GM19240 (cell line): ENCODE measurements at regions not wholly inside any gene's neighbourhood (a gene's known extent, or its start where the extent isn't known, plus 50 kb on each side); places are given as distances from the start of the nearest gene placed in this dataset.

ENCODE experiments used
- DNase-seq: peaks from one replicate; pipeline ENCODE4 v3.0.0; 2011; ENCODE audit warnings: low spot score; ENCODE audit not compliant: insufficient read length

DNA sequence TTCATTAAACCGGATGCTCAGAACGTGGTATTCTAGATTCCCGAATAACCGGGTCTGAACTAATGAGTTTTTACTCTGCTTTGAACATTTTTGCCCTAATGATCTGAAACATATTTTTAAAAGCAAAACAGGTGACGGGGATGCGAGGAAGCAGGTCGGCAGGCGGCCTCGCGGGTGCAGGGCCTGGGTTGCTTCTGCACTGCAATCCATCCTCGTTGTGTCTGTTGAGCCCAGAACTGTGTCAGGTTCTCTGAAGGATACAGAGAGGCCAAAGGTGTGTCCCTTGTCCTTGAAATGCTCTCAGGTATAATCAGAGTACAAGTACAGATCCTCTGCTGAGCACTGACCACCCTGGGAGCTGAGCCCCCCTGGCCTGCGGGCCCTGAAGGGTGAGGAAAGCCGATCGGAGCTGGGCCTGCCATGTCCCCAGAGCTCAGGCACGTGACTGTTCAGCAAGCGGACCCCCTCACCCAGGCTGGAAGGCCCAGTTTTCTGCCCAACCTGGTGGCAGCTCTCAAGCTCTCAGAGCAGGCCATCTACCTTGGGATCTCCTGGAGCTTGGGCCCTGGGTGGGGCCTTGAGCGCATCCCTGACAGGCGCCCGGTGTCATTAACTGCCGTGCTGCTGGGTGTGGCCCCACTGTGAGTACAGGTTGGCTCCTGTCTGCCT, 151.8 kb downstream of the OLFM1 start:
- DNase-seq = no peak

DNA sequence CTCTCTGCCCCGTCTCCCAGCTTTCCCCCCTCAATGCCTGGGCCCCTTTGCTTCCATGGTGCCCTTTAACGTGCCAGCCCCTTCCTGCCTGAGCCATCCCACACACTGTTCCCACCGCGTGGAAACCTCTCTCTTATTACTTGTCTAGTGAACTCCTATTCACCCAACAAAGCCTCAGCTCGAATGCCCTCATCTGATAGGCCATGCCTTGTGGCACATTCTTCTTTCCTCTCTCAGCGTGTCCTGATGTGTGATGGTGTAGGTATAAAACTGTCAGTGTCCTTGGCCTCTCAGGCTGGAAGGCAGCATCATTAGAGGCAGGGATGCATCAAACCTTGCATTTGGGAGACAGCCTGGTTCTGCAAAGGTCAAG, 152.3 kb downstream of the OLFM1 start:
- no peak for DNase-seq

GRCh38 chr9:135240222-135240621, 152.8 kb downstream of the OLFM1 start:
- no peak for DNase-seq

DNA sequence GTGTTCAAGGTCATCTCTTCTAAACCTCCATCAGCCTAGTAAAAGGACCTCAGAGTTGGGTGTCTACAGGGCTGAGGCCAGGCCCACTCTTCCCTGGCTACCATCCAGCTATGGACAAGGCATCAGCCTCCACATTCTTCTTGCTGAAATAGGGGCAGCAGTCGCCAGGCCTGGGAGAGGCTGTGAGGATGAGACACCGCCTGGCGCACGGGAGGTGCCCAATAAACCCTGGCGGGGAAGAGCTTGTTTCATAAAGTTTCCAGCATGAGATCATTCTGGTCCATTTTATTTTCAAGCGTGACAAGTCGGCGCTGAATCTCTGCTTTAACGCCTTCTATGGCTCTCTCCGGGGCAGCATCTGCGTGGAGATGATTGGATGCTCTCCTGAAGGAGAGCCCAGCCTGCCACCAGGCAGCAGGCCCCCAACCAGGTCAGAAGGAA, 153.4 kb downstream of the OLFM1 start:
- DNase-seq = no peak

DNA sequence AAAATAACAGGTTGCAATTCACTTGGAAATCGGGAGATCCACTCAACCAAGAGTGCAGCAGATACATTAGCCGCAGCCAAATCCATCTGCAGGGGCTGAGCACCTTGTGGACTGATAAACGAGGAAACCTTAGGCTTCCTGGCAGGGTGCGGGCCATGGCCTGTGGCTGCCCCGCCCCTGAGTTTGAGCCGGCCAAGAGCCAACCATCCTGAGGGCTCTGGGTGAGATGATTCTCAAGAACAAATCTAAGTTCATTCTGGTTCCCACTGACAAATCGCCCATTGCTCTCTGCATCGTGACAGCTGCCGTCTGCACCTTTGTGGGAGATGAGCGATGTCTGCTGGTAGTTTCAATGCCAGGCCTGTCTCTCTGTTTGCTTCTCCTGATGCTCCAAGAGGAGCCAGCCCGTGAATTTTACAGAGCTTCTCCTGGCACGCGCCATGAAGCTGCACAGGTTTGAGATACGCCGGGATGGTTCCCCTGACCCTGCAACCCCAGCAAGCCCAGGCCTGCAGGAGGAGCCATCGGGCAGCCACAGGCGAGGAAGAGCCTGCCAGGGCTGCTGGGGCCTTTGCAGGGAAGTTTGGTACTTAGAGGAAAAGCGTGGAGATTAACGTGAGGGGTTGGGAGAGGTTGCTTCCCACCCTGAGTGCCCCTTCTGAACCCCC, 154.0 kb downstream of the OLFM1 start:
- no peak for DNase-seq

DNA sequence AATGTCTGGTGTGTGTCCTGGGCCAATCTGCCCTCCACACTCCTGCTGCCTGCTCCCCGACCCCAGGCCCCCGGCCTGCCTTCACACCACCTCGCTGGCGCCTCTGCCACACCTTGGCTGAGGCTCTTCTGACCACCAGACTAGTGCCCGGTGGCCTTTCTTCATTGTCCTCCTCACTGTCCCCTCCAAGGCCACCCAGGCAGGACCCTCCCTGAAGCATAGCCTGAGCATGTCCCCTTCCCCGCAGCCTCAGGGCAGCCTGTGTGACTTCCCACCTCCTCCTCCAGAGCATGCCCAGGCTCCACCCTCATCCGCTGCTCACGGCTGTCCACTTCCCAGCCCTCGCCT, 154.6 kb downstream of the OLFM1 start:
- no peak for DNase-seq

- no peak for DNase-seq
Observed at GRCh38 chr9:135242406-135242805, 154.9 kb downstream of the OLFM1 start.

DNA sequence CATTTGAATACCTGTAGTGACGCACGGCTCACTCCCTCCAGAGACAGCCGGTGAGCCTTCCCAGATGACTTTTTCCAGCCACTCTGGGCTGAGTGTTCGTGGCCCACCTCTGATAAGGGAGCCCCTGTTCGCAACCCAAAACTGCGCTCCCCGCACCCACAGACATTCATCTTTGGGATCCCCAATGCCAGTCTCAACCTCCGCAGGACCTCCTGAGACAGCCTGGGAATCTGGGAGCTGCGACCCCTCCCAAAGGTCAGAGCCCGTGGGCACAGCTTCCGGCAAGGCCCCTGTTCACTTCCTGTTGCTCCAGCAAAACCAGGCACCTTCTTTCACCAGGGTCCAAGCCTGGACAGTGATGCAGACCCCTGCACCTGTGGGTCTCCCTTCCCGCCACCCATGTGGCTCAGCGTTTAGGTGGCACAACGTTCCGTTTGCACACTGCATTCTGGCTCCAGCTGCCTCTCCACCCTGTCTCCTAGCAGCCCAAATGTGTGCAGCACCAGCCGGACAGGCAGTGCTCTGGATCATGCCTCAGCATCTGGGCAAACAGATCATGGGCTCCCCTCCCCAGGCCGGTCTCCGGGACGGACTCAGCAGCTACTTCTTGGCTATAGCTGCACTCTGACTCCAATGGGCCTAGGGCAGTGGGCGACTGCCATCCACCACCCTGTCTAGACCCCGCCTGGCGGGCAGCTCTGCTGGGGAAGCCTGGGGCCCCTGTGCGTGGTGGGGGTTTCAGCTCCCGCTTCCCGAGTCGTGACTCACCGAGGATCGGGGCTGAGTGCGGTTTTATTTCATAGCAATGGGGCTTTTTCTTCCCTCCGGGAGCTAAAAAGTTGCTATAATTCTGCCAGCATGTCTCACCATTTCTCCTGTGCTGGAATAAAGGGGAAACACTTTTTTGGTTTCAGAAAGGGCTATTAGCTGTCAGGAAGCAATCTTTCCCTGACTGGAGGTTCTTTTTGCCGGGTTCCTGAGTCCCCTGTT, 156.0 kb downstream of the OLFM1 start:
- DNase-seq = no peak

DNA sequence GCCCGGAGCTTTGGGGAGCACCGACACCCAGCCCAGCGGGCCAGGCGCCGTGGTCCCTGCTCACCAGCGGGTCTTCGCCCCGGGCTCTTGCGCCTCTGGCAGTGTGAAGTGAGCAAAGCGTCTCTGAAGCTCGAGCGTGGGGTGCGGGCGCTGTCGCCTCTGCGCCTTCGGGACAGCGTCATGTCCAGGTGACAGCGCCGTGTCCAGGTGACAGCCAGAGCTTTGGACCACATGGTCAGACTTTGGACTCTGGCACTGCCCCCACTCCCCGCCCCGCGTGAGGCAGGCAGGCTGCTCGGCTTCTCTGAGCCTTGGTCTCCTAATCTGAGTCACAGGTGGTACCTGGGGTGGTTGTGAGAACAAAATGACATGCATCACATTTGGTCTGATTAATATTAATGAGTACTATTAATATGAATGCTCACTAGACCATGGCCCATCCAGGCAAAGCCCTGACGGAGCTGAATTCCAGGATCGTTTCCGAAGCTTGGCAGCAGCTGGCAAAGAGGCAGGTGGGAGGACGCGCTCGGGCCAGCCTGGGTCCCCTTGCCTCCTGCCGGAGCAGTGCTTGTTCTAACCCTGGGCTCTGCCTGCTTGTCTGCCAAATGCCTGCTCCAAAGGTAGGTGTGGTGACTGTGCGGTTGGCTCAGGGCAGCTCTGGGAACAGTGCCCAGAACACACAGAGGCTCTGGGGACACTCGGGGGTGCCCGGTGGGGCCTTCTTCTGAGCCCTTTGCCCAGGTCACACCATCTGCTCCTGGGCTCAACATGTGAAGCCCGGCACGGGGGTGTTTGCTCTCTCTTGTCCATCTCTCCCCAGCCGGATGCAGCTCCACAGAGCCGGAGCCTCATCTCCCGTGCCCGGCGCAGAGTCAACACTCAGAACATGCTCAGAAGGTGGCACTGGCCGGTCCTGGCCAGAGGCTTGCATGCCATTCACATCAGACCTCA, 157.1 kb downstream of the OLFM1 start:
- no peak for DNase-seq

DNA sequence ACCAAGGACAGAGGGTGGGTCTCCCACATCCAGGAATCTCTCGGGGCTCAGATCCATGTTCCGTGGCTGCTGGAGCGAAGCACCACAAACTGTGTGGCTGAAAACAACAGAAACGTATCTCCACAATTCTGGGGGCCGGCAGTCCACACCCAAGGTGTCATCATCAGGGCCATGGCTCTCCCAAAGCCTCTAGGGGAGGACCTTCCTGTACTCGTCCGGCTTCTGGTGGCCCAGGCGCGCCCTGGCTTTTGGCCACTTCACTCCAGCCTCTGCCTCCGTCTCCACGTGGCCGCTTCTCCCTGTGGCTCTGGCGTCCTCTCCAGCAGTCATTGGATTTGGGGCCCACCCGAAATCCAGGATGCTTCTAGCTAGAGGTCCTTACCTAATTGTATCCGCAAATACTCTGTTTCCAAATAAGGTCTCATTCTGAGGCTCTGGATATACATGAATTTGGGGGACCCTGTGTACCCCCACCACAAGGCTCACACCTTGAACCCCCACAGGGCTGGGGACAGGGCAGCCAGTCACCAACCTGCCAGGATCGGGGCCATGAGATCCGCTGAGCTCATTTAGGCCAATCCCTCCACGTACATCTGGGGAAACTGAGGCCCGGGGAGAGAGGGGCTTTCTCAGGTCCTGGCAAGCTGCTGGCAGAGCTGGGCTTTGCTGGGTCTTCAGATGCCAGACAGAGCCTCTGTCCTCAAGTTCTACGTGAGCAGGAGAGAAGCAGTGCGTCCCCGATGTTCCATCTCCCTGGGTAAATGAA, 158.2 kb downstream of the OLFM1 start:
- DNase-seq = no peak

GRCh38 chr9:135246248-135247205, 159.1 kb downstream of the OLFM1 start:
- no peak for DNase-seq

GRCh38 chr9:135247227-135247930, 159.9 kb downstream of the OLFM1 start:
- DNase-seq = no peak

GRCh38 chr9:135248111-135248510, 160.6 kb downstream of the OLFM1 start:
- no peak for DNase-seq

DNA sequence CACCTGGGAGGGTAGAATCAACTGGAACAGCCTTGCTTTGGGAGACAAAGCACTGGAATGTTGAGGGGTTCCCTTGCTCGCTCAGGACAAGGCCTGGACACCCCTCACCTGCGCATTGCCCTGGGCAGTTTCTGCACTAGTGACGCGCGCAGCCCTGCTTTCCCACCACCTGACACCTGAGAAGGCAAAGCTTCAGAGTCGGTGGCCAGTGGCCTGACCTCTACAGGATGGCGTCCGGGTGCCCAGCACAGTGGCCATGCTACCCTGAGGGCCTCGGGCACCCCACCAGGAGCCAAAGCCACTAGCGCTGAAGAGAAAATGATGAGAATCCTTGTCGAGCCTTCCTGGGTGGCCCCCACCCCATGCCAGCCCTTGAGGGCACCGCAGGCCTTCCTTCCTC, 161.3 kb downstream of the OLFM1 start:
- DNase-seq = no peak

DNA sequence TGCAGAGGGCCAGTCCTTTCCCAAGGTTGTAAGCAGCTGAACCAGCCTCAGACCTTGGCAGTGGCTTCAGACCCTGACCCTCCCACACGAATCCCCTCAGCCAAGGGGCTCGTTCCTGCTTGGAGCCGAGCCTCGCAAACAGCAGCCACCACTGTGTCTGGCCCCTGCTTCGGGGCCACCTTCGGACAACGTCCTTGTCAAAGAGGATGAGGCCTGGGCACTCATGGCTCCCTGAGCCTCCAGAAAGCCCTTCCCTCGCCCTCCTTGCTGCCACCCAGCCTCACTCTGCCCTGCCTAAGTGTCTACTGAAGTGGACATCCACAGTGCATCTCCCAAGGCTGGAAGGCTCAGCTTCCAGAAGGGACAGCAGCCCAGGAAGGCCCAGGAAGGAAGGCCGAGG, 161.7 kb downstream of the OLFM1 start:
- no peak for DNase-seq

DNA sequence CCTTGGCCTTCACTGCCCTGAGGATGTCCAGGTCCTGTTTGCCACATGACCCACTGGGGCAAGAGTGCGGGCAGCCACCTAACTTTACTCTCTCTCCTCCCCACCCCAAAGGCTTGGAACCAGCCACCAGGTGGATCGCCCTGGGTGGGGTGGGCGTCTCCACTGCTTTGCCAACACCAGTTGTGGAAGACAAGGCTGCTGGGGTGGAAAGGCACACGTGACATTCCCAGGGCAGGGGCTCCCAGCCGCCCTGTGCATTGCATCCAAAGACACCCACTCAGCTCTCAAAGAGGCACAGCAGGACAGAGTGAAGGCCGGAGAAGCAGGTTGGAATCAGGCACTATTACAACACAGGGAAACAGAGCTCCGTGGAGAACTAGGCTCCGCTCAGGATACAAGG, 162.2 kb downstream of the OLFM1 start:
- no peak for DNase-seq

- DNase-seq = no peak
Observed at GRCh38 chr9:135251331-135251761, 163.9 kb downstream of the OLFM1 start.

- no peak for DNase-seq
Observed at GRCh38 chr9:135251996-135252760, 164.7 kb downstream of the OLFM1 start.
